Endothelial cell (in vitro differentiated cells): ENCODE measurements at regions not wholly inside any gene's neighbourhood (a gene's known extent, or its start where the extent isn't known, plus 50 kb on each side); places are given as distances from the start of the nearest gene placed in this dataset.

ENCODE experiments used
- DNase-seq: peaks from one replicate; pipeline ENCODE4 v3.0.0; 2021; ENCODE audit warnings: low spot score
- H3K27ac Mint-ChIP-seq: one replicate; pipeline ENCODE4 v1.8.0; 2021; ENCODE audit warnings: mixed read lengths, inconsistent platforms; ENCODE audit not compliant: unreplicated experiment
- H3K27me3 Mint-ChIP-seq: one replicate; pipeline ENCODE4 v1.8.0; 2021; ENCODE audit warnings: mild to moderate bottlenecking, moderate library complexity, mixed read lengths, inconsistent platforms; ENCODE audit not compliant: unreplicated experiment
- H3K36me3 Mint-ChIP-seq: one replicate; pipeline ENCODE4 v1.8.0; 2021; ENCODE audit warnings: mild to moderate bottlenecking, low read depth, mixed read lengths, inconsistent platforms; ENCODE audit not compliant: unreplicated experiment
- H3K4me1 Mint-ChIP-seq: one replicate; pipeline ENCODE4 v1.8.0; 2021; ENCODE audit warnings: mild to moderate bottlenecking, mixed read lengths, inconsistent platforms; ENCODE audit not compliant: unreplicated experiment
- H3K4me3 Mint-ChIP-seq: one replicate; pipeline ENCODE4 v1.8.0; 2021; ENCODE audit warnings: mild to moderate bottlenecking, mixed read lengths, inconsistent platforms; ENCODE audit not compliant: unreplicated experiment
- H3K9me3 Mint-ChIP-seq: one replicate; pipeline ENCODE4 v1.8.0; 2021; ENCODE audit warnings: mixed read lengths, inconsistent platforms; ENCODE audit not compliant: unreplicated experiment
- CTCF ChIP-seq: fragments of 200-600 bp; sonication (generic); IDR thresholded peaks from one replicate; pipeline ENCODE4 v1.5.0; 2021; ENCODE audit warnings: antibody characterized with exemption; ENCODE audit not compliant: unreplicated experiment

- Mint-ChIP-seq H3K36me3 (no peaks in the 10 kb centered on the region), H3K27ac (peak overlapping the region; percentile 40), H3K27me3 (no peaks in the 10 kb centered on the region), H3K4me3 (no peak overlapping the region), H3K9me3 (no peaks in the 10 kb centered on the region), H3K4me1 (peaks cover 13% of the 10 kb centered on the region)
- no peak for DNase-seq
- TF ChIP-seq CTCF, result no peak
Observed at GRCh38 chr10:83078645-83079044, 1060.7 kb upstream of the GHITM start.

DNA sequence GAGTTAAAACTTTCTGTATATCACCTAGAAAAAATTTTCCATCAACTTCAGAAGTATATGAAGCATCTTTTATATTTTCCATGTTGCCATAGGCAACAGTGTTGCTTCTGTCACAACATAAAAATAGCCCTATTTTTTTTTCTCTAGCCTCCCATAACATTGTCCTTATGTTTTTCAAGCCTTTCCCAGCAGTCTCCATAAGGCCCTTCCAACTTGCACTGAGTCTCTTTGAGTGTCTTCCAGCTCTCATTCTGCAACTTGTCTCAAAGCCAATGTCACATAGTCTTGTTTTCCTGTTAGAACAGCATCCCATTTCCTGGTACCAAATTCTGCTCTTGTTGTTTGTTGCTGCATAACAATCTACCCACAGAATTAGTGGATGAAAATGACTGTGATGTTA is 1055.5 kb upstream of the GHITM start:
- TF ChIP-seq CTCF, result no peak
- Mint-ChIP-seq H3K9me3 (no peaks in the 10 kb centered on the region), H3K4me1 (peaks cover 2% of the 10 kb centered on the region), H3K36me3 (no peaks in the 10 kb centered on the region), H3K27me3 (peaks cover 1% of the 10 kb centered on the region), H3K27ac (no peak overlapping the region), H3K4me3 (no peak overlapping the region)
- no peak for DNase-seq

- no peak for TF ChIP-seq CTCF
- no peaks in the 10 kb centered on the region for H3K9me3 Mint-ChIP-seq
- no peak for DNase-seq
- no peaks in the 10 kb centered on the region for H3K4me1 Mint-ChIP-seq
- peaks cover 1% of the 10 kb centered on the region for H3K27me3 Mint-ChIP-seq
- H3K4me3 Mint-ChIP-seq, result no peak overlapping the region
- no peak overlapping the region for H3K27ac Mint-ChIP-seq
- no peaks in the 10 kb centered on the region for H3K36me3 Mint-ChIP-seq
Observed at GRCh38 chr10:83089335-83089734, 1050.0 kb upstream of the GHITM start.

GRCh38 chr10:83104616-83105015 is 1034.7 kb upstream of the GHITM start:
- H3K27me3 Mint-ChIP-seq, result no peaks in the 10 kb centered on the region
- H3K36me3 Mint-ChIP-seq, result no peaks in the 10 kb centered on the region
- H3K9me3 Mint-ChIP-seq, result no peaks in the 10 kb centered on the region

More at GRCh38 chr10:83104616-83105015, 1034.7 kb upstream of the GHITM start:
- Mint-ChIP-seq H3K27ac (no peak overlapping the region), H3K4me1 (no peaks in the 10 kb centered on the region), H3K4me3 (no peak overlapping the region)
- DNase-seq, result no peak
- TF ChIP-seq CTCF, result no peak
